Activated naive CD4-positive, alpha-beta T cell treated with anti-CD3 and anti-CD28 coated beads for 36 hours (primary cell): ENCODE measurements at regions not wholly inside any gene's neighbourhood (a gene's known extent, or its start where the extent isn't known, plus 50 kb on each side); places are given as distances from the start of the nearest gene placed in this dataset.
"Not testable (repeated sequence)": the region's sequence is repeated elsewhere in the genome, so short reads cannot be mapped to it uniquely, and the experiment has no call there.

ENCODE experiments used
- CTCF ChIA-PET: fragments of 350-600 bp; sonication (Branson Sonifier 250); formaldehyde crosslinking; loops from one replicate; lab custom pipeline; 2021; ENCODE audit warnings: antibody characterized with exemption; lab: Charles Lee
- DNase-seq: peaks from one replicate; pipeline ENCODE4 v3.0.0-alpha.2; 2020
- H3K27ac Mint-ChIP-seq: one replicate; pipeline ENCODE4 v1.8.0; 2021; ENCODE audit warnings: mild to moderate bottlenecking, mixed read lengths
- H3K27me3 Mint-ChIP-seq: one replicate; pipeline ENCODE4 v1.8.0; 2021; ENCODE audit warnings: low read depth, mixed read lengths
- H3K36me3 Mint-ChIP-seq: one replicate; pipeline ENCODE4 v1.8.0; 2021; ENCODE audit warnings: low read depth, mixed read lengths
- H3K4me1 Mint-ChIP-seq: one replicate; pipeline ENCODE4 v1.8.0; 2021; ENCODE audit warnings: low read depth, mixed read lengths
- H3K4me3 Mint-ChIP-seq: one replicate; pipeline ENCODE4 v1.8.0; 2021; ENCODE audit warnings: mild to moderate bottlenecking, moderate library complexity, mixed read lengths
- H3K9me3 Mint-ChIP-seq: one replicate; pipeline ENCODE4 v1.8.0; 2021; ENCODE audit warnings: mixed read lengths
- intact Hi-C: fragments of 100-400 bp; cut with micrococcal nuclease; formaldehyde crosslinking; loops from one replicate; pipeline ENCODE4 v1.15.1; 2023

DNA sequence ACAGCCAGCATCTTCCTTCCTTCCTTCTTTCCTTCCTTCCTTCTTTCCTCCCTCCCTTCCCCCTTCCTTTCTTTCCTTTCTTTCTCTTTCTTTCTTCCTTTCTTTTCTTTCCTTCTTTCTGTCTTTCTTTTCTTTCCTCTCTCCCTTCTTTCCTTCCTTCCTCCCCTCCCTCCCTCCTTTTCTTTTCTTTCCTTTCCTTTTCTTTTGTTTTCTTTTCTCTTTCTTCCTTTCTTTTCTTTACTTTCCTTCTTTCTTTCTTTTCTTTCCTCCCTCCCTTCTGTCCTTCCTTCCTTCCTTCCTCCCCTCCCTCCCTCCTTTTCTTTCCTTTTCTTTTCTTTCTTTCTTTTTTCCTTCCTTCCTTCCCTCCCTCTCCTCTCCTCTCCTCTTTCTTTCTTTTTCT lies 296.0 kb upstream of the LRRTM4 start:
- Mint-ChIP-seq H3K9me3 (peaks cover 19% of the 10 kb centered on the region), H3K36me3 (no peaks in the 10 kb centered on the region)

DNA sequence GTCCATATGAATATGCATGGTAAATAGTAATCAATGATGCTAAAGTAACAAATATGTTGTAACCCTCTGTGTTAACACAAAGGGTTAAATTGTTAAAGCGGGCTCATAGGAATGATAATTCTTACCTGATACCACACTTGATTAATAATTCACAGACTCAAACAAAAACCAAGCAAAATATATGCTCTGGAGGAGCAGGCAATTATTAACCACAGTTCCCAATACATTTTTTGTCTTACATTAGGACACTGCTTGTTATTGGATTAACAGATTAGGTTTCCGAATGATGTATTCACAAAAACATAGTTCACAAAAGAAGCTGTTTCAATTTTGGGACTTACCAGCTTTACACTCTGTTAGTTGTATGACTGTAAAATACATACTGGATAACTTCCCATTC lies 300.9 kb upstream of the LRRTM4 start:
- no peaks in the 10 kb centered on the region for H3K27me3 Mint-ChIP-seq
- H3K4me3 Mint-ChIP-seq = no peak overlapping the region
- H3K4me1 Mint-ChIP-seq = no peaks in the 10 kb centered on the region
- H3K9me3 Mint-ChIP-seq = peaks cover 33% of the 10 kb centered on the region
- CTCF ChIA-PET = no interaction called here
- no peaks in the 10 kb centered on the region for H3K36me3 Mint-ChIP-seq
- H3K27ac Mint-ChIP-seq = no peak overlapping the region
- intact Hi-C loops = no loop called here
- no peak for DNase-seq

More for the DNA sequence above, 296.0 kb upstream of the LRRTM4 start:
- Mint-ChIP-seq H3K4me3 (no peak overlapping the region), H3K27me3 (no peaks in the 10 kb centered on the region), H3K27ac (no peak overlapping the region), H3K4me1 (no peaks in the 10 kb centered on the region)
- CTCF ChIA-PET = no interaction called here
- DNase-seq = no peak
- intact Hi-C loops = no loop called here

DNA sequence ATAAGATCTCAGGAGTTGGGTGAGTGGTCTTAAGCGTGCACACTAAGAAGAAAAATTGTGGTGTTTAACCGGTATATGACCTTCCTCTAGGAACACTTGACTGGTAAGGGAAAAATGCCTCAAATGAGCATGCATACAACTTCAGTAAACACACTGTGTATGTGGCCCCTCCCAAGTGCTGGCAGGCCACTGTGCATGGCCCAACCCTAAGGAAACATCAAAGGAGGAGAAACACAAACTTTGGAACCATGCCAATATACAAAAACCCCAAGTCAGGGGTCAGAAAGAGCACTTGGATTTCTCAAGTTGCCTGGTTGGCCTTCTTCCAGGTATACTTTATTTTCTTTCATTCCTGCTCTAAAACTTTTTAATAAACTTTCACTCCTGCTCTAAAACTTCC lies 308.9 kb upstream of the LRRTM4 start:
- H3K4me3 Mint-ChIP-seq = no peak overlapping the region
- no peak for DNase-seq
- CTCF ChIA-PET = no interaction called here
- intact Hi-C loops = no loop called here
- no peaks in the 10 kb centered on the region for H3K4me1 Mint-ChIP-seq
- H3K27me3 Mint-ChIP-seq = no peaks in the 10 kb centered on the region
- H3K36me3 Mint-ChIP-seq = no peaks in the 10 kb centered on the region
- H3K9me3 Mint-ChIP-seq = peaks cover 30% of the 10 kb centered on the region
- H3K27ac Mint-ChIP-seq = no peak overlapping the region

DNA sequence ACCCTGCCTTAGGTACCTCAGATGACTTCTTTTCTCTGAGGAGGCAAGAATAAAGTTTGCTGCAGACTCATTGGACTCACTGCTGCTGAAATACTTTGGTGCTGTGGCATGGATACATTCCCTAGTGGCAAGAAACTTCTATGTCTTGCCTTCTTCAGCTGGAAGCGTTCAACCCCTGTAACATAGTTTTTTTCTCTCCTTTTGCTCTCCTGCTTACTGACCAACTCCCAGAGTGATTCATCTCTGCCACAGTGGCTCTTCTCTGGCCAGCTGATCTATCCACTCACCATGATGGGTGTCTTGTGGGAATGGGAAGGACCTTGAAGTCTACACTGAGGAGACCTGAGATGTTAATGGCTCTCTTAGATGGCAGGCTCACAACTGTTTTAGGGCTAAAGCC lies 309.3 kb upstream of the LRRTM4 start:
- Mint-ChIP-seq H3K9me3 (peaks cover 31% of the 10 kb centered on the region), H3K27me3 (no peaks in the 10 kb centered on the region), H3K36me3 (no peaks in the 10 kb centered on the region), H3K4me1 (no peaks in the 10 kb centered on the region), H3K27ac (no peak overlapping the region), H3K4me3 (no peak overlapping the region)
- no peak for DNase-seq
- intact Hi-C loops = no loop called here
- CTCF ChIA-PET = no interaction called here

DNA sequence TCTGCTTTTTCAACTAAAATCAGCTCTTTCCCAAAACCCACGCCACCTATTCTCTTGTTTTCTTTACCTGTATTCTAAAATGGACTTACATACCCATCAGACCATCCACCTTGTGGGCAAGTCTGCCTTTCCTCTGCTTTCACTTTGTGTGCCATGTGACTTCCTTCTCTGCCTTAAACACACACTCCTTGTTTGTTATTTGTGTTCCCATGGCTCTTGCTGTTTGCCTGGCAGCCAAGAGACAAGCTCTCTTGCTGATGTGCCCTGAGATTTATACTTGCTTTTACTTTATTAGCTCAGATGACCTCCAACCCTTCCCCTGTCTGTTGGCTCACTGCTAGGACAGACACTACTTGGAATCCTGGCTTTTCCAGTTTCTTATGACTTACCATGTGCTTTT lies 309.7 kb upstream of the LRRTM4 start:
- Mint-ChIP-seq H3K27me3 (no peaks in the 10 kb centered on the region), H3K27ac (no peak overlapping the region)
- intact Hi-C loops = no loop called here

DNA sequence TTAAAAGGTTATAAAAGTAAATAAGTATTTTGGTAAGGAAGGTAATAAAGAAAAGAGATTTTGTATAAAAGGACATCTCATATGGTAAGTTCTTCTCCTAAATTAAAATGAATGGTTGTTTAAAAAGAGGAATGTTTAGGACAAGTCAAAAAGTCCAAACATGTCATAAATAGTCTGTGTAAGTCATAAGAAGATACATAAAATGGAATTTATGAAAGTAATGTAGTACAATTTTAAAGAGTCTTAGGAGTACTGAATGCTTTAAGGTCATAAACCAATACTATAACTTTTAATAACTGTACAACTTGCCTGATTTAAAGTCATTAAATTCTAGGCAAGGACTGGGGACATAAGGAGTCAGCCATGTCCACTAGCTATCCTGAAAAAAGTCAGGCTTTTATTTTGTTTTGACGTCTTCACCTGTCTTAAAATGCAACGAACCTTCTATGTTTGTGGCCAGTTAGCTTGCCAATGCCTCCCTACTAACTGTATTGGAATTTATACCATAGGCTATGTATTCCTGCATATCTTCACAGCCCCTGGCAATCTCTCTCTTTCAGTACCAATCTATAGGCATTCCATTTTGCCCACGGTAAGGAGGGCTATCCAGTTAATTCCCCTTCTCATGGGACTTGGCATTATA lies 312.3 kb upstream of the LRRTM4 start:
- H3K27me3 Mint-ChIP-seq = no peaks in the 10 kb centered on the region
- H3K4me3 Mint-ChIP-seq = no peak overlapping the region
- CTCF ChIA-PET = no interaction called here
- no peaks in the 10 kb centered on the region for H3K4me1 Mint-ChIP-seq
- no peaks in the 10 kb centered on the region for H3K36me3 Mint-ChIP-seq
- no peak for DNase-seq
- no peak overlapping the region for H3K27ac Mint-ChIP-seq
- H3K9me3 Mint-ChIP-seq = peaks cover 17% of the 10 kb centered on the region
- intact Hi-C loops = no loop called here

More for the DNA sequence above, 309.7 kb upstream of the LRRTM4 start:
- no peaks in the 10 kb centered on the region for H3K36me3 Mint-ChIP-seq
- H3K9me3 Mint-ChIP-seq = peaks cover 28% of the 10 kb centered on the region
- CTCF ChIA-PET = no interaction called here
- no peak overlapping the region for H3K4me3 Mint-ChIP-seq
- DNase-seq = no peak
- H3K4me1 Mint-ChIP-seq = no peaks in the 10 kb centered on the region

DNA sequence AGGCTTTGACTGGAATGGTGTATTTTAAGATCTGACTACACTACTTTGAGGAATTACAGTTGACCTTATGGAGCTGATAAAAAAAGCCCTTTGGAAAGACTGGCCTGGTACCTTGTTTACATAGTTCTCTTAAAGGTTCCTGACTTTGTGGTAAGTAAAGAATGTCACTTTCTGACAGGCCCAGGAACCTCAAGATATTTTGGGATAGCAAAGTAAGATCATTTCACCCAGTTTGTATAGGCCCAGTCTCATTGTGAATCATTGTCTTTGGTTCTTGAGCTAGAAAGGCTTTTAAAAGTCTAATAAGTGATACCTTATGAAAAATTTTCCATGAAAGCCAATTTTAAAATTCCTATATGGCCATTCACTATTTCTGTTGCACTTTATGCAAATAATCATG lies 316.3 kb upstream of the LRRTM4 start:
- H3K27me3 Mint-ChIP-seq = no peaks in the 10 kb centered on the region
- H3K36me3 Mint-ChIP-seq = no peaks in the 10 kb centered on the region
- H3K27ac Mint-ChIP-seq = no peak overlapping the region
- intact Hi-C loops = no loop called here
- no peak for DNase-seq
- H3K4me3 Mint-ChIP-seq = no peak overlapping the region
- H3K4me1 Mint-ChIP-seq = no peaks in the 10 kb centered on the region
- H3K9me3 Mint-ChIP-seq = peaks cover 12% of the 10 kb centered on the region
- CTCF ChIA-PET = no interaction called here

DNA sequence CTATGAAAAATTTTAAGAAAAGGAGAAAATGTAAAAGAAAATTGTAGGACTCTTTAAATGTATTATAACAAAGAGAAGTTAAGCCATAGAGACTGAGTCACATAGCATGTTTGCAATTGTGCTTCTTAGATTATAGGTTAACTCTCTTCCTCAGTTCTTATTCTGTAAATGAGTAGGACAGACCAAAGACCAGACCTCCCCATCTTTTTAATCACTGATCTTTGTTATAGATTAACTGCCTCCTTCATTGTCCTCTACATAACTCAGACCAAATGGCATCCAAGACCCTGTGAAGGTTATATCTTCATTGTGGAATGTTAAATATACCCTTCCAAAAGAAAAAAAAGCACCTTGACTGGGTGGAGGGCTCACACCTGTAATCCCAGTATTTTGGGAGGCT lies 316.9 kb upstream of the LRRTM4 start:
- Mint-ChIP-seq H3K4me3 (no peak overlapping the region), H3K4me1 (no peaks in the 10 kb centered on the region), H3K27me3 (no peaks in the 10 kb centered on the region), H3K9me3 (peaks cover 9% of the 10 kb centered on the region), H3K36me3 (no peaks in the 10 kb centered on the region), H3K27ac (no peak overlapping the region)
- intact Hi-C loops = no loop called here
- DNase-seq = no peak
- CTCF ChIA-PET = no interaction called here

DNA sequence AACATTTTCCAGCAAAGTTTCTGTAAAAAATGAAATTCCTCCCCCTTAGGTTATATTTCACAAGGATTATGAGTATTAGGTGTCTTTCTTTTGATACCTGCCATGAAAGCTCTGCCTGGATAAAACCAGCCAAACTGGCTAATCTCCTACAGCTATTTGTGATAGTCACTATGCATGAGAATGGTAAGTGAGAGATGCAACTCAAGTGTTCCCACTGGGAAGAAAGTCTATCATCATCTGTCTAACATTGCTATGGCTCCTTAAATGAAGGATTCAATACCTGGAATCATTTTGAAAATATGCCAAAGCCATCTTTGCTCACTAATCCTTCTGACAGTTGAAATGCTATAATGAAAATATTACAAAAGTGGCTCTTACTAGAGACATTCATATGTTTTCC lies 339.9 kb upstream of the LRRTM4 start:
- intact Hi-C loops = no loop called here
- Mint-ChIP-seq H3K27me3 (no peaks in the 10 kb centered on the region), H3K27ac (no peak overlapping the region), H3K9me3 (peaks cover 11% of the 10 kb centered on the region), H3K4me3 (no peak overlapping the region), H3K36me3 (no peaks in the 10 kb centered on the region), H3K4me1 (no peaks in the 10 kb centered on the region)
- CTCF ChIA-PET = no interaction called here
- no peak for DNase-seq

DNA sequence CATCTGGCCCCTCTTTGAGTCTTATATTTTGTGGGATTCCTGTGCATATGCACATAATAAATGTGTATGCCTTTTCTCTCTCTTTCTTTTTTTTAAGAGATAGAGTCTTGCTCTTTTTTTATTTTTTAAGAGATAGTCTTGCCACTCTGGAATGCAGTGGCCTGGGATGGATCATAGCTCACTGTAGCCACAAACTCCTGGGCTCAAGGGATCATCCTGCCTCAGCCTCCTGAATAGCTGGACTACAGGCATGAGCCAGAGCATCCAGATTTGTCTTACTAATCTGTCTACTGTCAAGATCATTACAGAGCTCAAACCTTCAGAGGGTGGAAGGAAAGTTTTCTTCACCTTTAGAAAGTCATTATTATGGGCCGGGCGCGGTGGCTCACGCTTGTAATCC lies 342.2 kb upstream of the LRRTM4 start:
- H3K4me3 Mint-ChIP-seq = no peak overlapping the region
- H3K27me3 Mint-ChIP-seq = no peaks in the 10 kb centered on the region
- H3K4me1 Mint-ChIP-seq = no peaks in the 10 kb centered on the region
- CTCF ChIA-PET = no interaction called here
- H3K36me3 Mint-ChIP-seq = no peaks in the 10 kb centered on the region
- H3K27ac Mint-ChIP-seq = no peak overlapping the region
- intact Hi-C loops = no loop called here
- no peak for DNase-seq
- H3K9me3 Mint-ChIP-seq = peaks cover 6% of the 10 kb centered on the region

DNA sequence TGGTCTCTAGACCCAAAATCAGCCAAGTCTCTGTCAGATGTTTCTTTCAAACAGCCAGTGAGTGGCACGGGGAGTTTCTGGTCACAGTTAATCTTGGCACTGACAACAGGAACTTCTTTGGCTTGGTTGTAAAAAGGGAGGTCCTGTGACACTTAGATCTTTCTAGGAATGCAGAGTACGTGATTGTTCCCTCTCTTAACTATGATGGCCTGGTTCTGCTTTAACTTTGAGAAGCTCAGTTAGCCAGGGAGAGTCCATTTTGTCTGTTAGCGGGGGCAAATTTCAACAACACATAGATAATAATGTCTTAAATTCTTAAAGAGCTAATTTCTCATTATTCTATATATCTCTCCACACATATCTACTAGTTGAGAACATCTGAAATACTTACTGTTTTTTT lies 344.5 kb upstream of the LRRTM4 start:
- H3K27ac Mint-ChIP-seq = no peak overlapping the region
- no peaks in the 10 kb centered on the region for H3K27me3 Mint-ChIP-seq
- H3K4me1 Mint-ChIP-seq = no peaks in the 10 kb centered on the region
- CTCF ChIA-PET = no interaction called here
- no peak for DNase-seq
- H3K4me3 Mint-ChIP-seq = no peak overlapping the region
- no peaks in the 10 kb centered on the region for H3K36me3 Mint-ChIP-seq
- H3K9me3 Mint-ChIP-seq = peaks cover 3% of the 10 kb centered on the region
- intact Hi-C loops = no loop called here

DNA sequence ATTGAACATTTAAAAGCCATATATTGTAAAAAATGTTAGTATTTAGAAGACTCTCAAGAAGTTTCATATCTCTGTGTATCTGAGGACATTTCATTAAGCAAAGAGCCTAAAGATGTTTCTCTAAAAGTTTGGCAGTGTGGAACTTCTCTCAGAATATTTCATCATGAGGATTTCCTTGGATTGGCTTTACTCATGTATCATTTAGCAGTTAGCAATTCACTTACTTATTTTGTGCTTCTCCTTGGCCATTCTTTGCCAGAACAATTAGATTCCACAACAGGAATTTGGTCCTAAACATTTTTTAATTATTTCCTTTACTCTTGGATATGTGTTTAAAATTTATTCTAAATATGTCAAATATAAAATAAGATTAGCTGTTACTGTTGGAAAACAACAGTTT lies 345.0 kb upstream of the LRRTM4 start:
- no peaks in the 10 kb centered on the region for H3K36me3 Mint-ChIP-seq
- intact Hi-C loops = no loop called here
- DNase-seq = no peak
- H3K4me1 Mint-ChIP-seq = no peaks in the 10 kb centered on the region
- no peaks in the 10 kb centered on the region for H3K27me3 Mint-ChIP-seq
- H3K9me3 Mint-ChIP-seq = peaks cover 4% of the 10 kb centered on the region
- H3K27ac Mint-ChIP-seq = no peak overlapping the region
- H3K4me3 Mint-ChIP-seq = no peak overlapping the region
- CTCF ChIA-PET = no interaction called here

DNA sequence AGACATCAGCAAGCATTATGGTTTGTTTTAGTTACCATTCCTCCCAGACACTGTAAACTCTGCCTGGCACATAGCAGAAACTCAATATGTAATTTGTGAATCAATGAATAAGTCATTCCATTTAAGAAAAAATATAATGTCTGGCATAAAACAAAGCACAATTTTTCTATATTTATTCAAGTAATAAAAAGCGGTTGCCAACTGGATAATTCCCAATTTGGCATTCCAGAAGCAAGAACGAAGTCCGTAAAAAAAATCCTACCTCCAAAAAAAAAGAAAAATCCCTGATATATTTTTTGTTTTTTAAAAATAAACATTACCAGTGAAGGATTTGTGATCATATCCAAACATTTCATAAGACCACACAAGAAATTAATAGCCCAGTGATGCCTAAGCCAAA lies 351.3 kb upstream of the LRRTM4 start:
- CTCF ChIA-PET = no interaction called here
- H3K27me3 Mint-ChIP-seq = no peaks in the 10 kb centered on the region
- no peak for DNase-seq
- intact Hi-C loops = no loop called here
- H3K4me1 Mint-ChIP-seq = no peaks in the 10 kb centered on the region
- H3K9me3 Mint-ChIP-seq = peaks cover 1% of the 10 kb centered on the region
- H3K4me3 Mint-ChIP-seq = no peak overlapping the region
- H3K36me3 Mint-ChIP-seq = no peaks in the 10 kb centered on the region
- no peak overlapping the region for H3K27ac Mint-ChIP-seq

DNA sequence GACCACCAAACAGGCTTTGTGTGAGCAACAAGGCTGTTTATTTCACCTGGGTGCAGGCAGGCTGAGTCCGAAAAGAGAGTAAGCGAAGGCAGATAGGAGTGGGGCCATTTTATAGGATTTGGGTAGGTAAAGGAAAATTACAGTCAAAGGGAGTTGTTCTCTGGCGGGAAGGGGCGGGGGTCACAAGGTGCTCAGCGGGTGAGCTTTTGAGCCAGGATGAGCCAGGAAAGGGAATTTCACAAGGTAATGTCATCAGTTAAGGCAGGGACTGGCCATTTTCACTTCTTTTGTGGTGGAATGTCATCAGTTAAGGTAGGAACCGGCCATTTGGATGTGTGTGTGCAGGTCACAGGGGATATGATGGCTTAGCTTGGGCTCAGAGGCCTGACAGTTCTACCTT lies 378.0 kb upstream of the LRRTM4 start:
- peaks cover 21% of the 10 kb centered on the region for H3K9me3 Mint-ChIP-seq
- H3K4me3 Mint-ChIP-seq, DNase-seq, H3K36me3 Mint-ChIP-seq, intact Hi-C loops, H3K27ac Mint-ChIP-seq, H3K27me3 Mint-ChIP-seq, CTCF ChIA-PET, H3K4me1 Mint-ChIP-seq: not testable (repeated sequence)
